A549 (cell line): ENCODE measurements at regions not wholly inside any gene's neighbourhood (a gene's known extent, or its start where the extent isn't known, plus 50 kb on each side); places are given as distances from the start of the nearest gene placed in this dataset.

Experiments
- ATAC-seq, 2 experiments: fragments of 200-7000 bp in 1 of 2; fragments of >200 bp in 1 of 2; cut with Nextera tagmentation in 1 of 2; cut with Tn5 transposase in 1 of 2; 3 replicates each; pipeline versions ENCODE4 v1.8.0 to v1.9.1; 2018 to 2020; ENCODE audit warnings: mild to moderate bottlenecking in 1 of 2, moderate library complexity in 1 of 2
- CTCF ChIA-PET: fragments of 300-600 bp; sonication (Branson Sonifier 250); formaldehyde crosslinking; extraction: SDS; loops from one replicate; lab custom pipeline; 2021; ENCODE audit warnings: antibody characterized with exemption, inconsistent platforms; lab: Yijun Ruan, JAX
- POLR2A ChIA-PET: fragments of 350-600 bp; formaldehyde crosslinking; extraction: SDS; loops from one replicate; lab custom pipeline; 2021; ENCODE audit warnings: antibody characterized with exemption, inconsistent platforms; lab: Yijun Ruan, JAX
- DNase-seq, 2 experiments: peaks; one replicate each; pipeline versions ENCODE4 v3.0.0 to v3.0.0-alpha.2; 2011 to 2016; ENCODE audit warnings: low read depth in 1 of 2, low spot score in 1 of 2
- FAIRE-seq: peaks from 2 replicates; lab custom pipeline; 2011; peaks lifted over from hg19 to GRCh38; lab: Jason Lieb, UNC
- H3K27ac ChIP-seq, 2 experiments: fragments of >200 bp; sonication (Bioruptor Twin); formaldehyde crosslinking; 3 replicates each; pipeline ENCODE4 v1.5.1; 2016 to 2017
- H3K4me1 ChIP-seq: fragments of >200 bp; sonication (Bioruptor Twin); formaldehyde crosslinking; 3 replicates; pipeline ENCODE4 v1.6.1; 2016
- H3K4me2 ChIP-seq: fragments of >200 bp; sonication (Bioruptor Twin); formaldehyde crosslinking; 3 replicates; pipeline ENCODE4 v1.6.1; 2016
- H3K4me3 ChIP-seq: fragments of >200 bp; sonication (Bioruptor Twin); formaldehyde crosslinking; 3 replicates; pipeline ENCODE4 v1.5.1; 2016
- H3K9me3 ChIP-seq: fragments of >200 bp; sonication (Bioruptor Twin); formaldehyde crosslinking; 3 replicates; pipeline ENCODE4 v1.6.1; 2016
- ATOH8 ChIP-seq: fragments of 250-450 bp; sonication (Bioruptor Pico); IDR thresholded peaks from 2 replicates; pipeline ENCODE4 v1.5.0; 2020; ENCODE audit warnings: low read depth, mild to moderate bottlenecking, moderate library complexity
- CHD2 ChIP-seq: fragments of 150-350 bp; IDR thresholded peaks from 2 replicates; pipeline ENCODE4 v1.6.1; 2014; ENCODE audit warnings: low read length; ENCODE audit not compliant: partially characterized antibody
- CHD4 ChIP-seq: fragments of 200-600 bp; sonication (generic); IDR thresholded peaks from 2 replicates; pipeline ENCODE4 v1.6.1; 2016; ENCODE audit warnings: antibody characterized with exemption, mild to moderate bottlenecking, borderline replicate concordance
- GATA3 ChIP-seq: IDR thresholded peaks from 2 replicates; pipeline ENCODE4 v1.6.1; 2012; ENCODE audit warnings: borderline replicate concordance
- HOXA7 ChIP-seq: fragments of 250-450 bp; sonication (Bioruptor Pico); IDR thresholded peaks from 2 replicates; pipeline ENCODE4 v1.5.0; 2020; ENCODE audit warnings: mild to moderate bottlenecking, moderate library complexity
- HOXB13 ChIP-seq: fragments of 250-450 bp; sonication (Bioruptor Pico); IDR thresholded peaks from 2 replicates; pipeline ENCODE4 v1.5.0; 2020; ENCODE audit warnings: low read depth, mild to moderate bottlenecking, moderate library complexity
- JUNB ChIP-seq: fragments of >200 bp; sonication (Bioruptor Twin); formaldehyde crosslinking; IDR thresholded peaks from 2 replicates; pipeline ENCODE4 v1.6.1; 2016
- KDM1A ChIP-seq: fragments of 200-600 bp; sonication (generic); IDR thresholded peaks from 2 replicates; pipeline ENCODE4 v1.6.1; 2016; ENCODE audit warnings: low read depth, mild to moderate bottlenecking
- KDM5A ChIP-seq: fragments of 200-600 bp; sonication (generic); IDR thresholded peaks from 2 replicates; pipeline ENCODE4 v1.6.1; 2016; ENCODE audit warnings: antibody characterized with exemption, mild to moderate bottlenecking
- MAFK ChIP-seq: fragments of 450-650 bp; IDR thresholded peaks from 2 replicates; pipeline ENCODE4 v1.6.1; 2014; ENCODE audit not compliant: partially characterized antibody
- MAZ ChIP-seq: fragments of 150-350 bp; IDR thresholded peaks from 2 replicates; pipeline ENCODE4 v1.6.1; 2014; ENCODE audit warnings: antibody characterized with exemption, low read depth, low read length, borderline replicate concordance
- PBX3 ChIP-seq: IDR thresholded peaks from 2 replicates; pipeline ENCODE4 v1.6.1; 2012
- POLR2A ChIP-seq: IDR thresholded peaks from 2 replicates; pipeline ENCODE4 v1.6.1; 2012; ENCODE audit warnings: mild to moderate bottlenecking, low read length
- POLR2AphosphoS2 ChIP-seq: conservative IDR thresholded peaks from 2 replicates; pipeline ENCODE4 v1.6.1; 2012; ENCODE audit warnings: low read length, improper control_type of control experiment, inconsistent platforms
- RAD21 ChIP-seq, 2 experiments: fragments of >200 bp in 1 of 2; sonication (Bioruptor Twin) in 1 of 2; formaldehyde crosslinking in 1 of 2; IDR thresholded peaks in 1 of 2; conservative IDR thresholded peaks in 1 of 2; 2 replicates in 1 of 2; 3 replicates in 1 of 2; pipeline ENCODE4 v1.6.1; 2012 to 2018; ENCODE audit warnings: inconsistent platforms in 1 of 2
- RCOR1 ChIP-seq: fragments of 150-350 bp; IDR thresholded peaks from 2 replicates; pipeline ENCODE4 v1.6.1; 2014; ENCODE audit warnings: antibody characterized with exemption, low read length, low read depth
- RFX5 ChIP-seq: fragments of 450-650 bp; IDR thresholded peaks from 2 replicates; pipeline ENCODE4 v1.7.1; 2014; ENCODE audit warnings: antibody characterized with exemption, mild to moderate bottlenecking, moderate library complexity
- SREBF2 ChIP-seq: fragments of 450-650 bp; IDR thresholded peaks from 2 replicates; pipeline ENCODE4 v1.6.1; 2014; ENCODE audit warnings: mild to moderate bottlenecking, moderate library complexity
- ZSCAN20 ChIP-seq: fragments of 250-450 bp; sonication (Bioruptor Pico); IDR thresholded peaks from 2 replicates; pipeline ENCODE4 v1.8.0; 2022; ENCODE audit warnings: mild to moderate bottlenecking, moderate library complexity
- WGBS: methylation state at CpG from one replicate; pipeline ENCODE4 v1.1.6; 2017; ENCODE audit errors: missing lambda C conversion rate; 5-methylcytosine and 5-hydroxymethylcytosine counted together
- TF ChIP-seq, protein P1 (sequence below): fragments of >200 bp; sonication (Bioruptor Twin); formaldehyde crosslinking; IDR thresholded peaks from 3 replicates; pipeline ENCODE4 v1.5.1; 2016
- TF ChIP-seq, protein P2 (sequence below): fragments of 150-350 bp; IDR thresholded peaks from 2 replicates; pipeline ENCODE4 v1.6.1; 2014; ENCODE audit warnings: low read depth, mild to moderate bottlenecking, low read length

GRCh38 chr11:35886759-35887158, 57.1 kb upstream of the LDLRAD3 start (continued):
- no peak for TF ChIP-seq CHD4
- TF ChIP-seq JUNB = no peak
- TF ChIP-seq POLR2A = no peak
- no peak for TF ChIP-seq HOXA7 (CRISPR knock-in tag)

DNA sequence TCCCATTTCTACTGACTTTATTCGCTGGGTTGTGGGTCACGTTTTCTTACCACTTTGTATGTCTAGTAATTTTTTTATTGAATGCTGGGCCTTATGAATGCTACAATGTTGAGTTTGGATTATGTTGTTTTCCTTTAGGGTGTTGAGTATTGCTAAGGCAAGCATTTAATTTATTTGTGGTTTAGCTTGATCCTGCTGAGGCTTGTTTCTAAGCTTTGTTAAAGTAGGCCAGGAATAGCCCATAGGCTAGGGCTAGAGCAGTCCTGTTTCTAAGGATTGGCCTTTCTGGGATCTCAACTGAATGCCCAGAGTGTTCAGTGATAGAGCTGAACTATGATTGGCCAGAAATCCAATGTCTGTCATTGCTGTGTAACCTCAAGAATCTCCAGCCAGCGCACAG, 56.1 kb upstream of the LDLRAD3 start:
- Histone ChIP-seq H3K4me1 (no peaks in the 10 kb centered on the region), H3K4me3 (no peak overlapping the region), H3K4me2 (no peak overlapping the region), H3K9me3 (no peaks in the 10 kb centered on the region), H3K27ac (no peak overlapping the region)
- DNase-seq (no peak), FAIRE-seq (no peak), ATAC-seq (no peak)
- TF ChIP-seq HOXB13 (CRISPR knock-in tag) (no peak), MAFK (peak; percentile 5)
- ChIA-PET CTCF (interaction anchor here (2.0 kb wide), 1 partner anchor 19 kb away, joined by 5 read pairs; no protein-coding TSS in a partner anchor), POLR2A (no interaction called here)
- 17% methylated on average over 3 of the region's 3 CpGs for WGBS

- Histone ChIP-seq H3K27ac (no peak overlapping the region), H3K9me3 (no peaks in the 10 kb centered on the region), H3K4me1 (no peaks in the 10 kb centered on the region), H3K4me2 (no peak overlapping the region), H3K4me3 (no peak overlapping the region)
- DNase-seq (no peak), FAIRE-seq (no peak), ATAC-seq (no peak)
- ChIA-PET POLR2A (no interaction called here), CTCF (interaction anchor here (0.9 to 2.0 kb wide), 2 partner anchors 20 to 67 kb away, joined by 4 to 5 read pairs; no protein-coding TSS in a partner anchor)
- WGBS = 58% methylated on average over 3 of the region's 3 CpGs
- TF ChIP-seq SREBF2 (no peak), MAZ (no peak), RAD21 (conservative IDR thresholded peaks at IDR 0.05 in 1 of 2, IDR thresholded peaks at IDR 0.05 in 1 of 2) (no peak), MAFK (no peak), KDM1A (no peak), GATA3 (no peak), ATOH8 (CRISPR knock-in tag) (no peak), RFX5 (no peak), POLR2AphosphoS2 (no peak), KDM5A (no peak)
- TF ChIP-seq, protein P1, sequence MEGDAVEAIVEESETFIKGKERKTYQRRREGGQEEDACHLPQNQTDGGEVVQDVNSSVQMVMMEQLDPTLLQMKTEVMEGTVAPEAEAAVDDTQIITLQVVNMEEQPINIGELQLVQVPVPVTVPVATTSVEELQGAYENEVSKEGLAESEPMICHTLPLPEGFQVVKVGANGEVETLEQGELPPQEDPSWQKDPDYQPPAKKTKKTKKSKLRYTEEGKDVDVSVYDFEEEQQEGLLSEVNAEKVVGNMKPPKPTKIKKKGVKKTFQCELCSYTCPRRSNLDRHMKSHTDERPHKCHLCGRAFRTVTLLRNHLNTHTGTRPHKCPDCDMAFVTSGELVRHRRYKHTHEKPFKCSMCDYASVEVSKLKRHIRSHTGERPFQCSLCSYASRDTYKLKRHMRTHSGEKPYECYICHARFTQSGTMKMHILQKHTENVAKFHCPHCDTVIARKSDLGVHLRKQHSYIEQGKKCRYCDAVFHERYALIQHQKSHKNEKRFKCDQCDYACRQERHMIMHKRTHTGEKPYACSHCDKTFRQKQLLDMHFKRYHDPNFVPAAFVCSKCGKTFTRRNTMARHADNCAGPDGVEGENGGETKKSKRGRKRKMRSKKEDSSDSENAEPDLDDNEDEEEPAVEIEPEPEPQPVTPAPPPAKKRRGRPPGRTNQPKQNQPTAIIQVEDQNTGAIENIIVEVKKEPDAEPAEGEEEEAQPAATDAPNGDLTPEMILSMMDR = no peak
- TF ChIP-seq, protein P2, sequence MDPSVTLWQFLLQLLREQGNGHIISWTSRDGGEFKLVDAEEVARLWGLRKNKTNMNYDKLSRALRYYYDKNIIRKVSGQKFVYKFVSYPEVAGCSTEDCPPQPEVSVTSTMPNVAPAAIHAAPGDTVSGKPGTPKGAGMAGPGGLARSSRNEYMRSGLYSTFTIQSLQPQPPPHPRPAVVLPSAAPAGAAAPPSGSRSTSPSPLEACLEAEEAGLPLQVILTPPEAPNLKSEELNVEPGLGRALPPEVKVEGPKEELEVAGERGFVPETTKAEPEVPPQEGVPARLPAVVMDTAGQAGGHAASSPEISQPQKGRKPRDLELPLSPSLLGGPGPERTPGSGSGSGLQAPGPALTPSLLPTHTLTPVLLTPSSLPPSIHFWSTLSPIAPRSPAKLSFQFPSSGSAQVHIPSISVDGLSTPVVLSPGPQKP = no peak
These were observed 54.9 kb upstream of the LDLRAD3 start for GRCh38 chr11:35888961-35889360.

DNA sequence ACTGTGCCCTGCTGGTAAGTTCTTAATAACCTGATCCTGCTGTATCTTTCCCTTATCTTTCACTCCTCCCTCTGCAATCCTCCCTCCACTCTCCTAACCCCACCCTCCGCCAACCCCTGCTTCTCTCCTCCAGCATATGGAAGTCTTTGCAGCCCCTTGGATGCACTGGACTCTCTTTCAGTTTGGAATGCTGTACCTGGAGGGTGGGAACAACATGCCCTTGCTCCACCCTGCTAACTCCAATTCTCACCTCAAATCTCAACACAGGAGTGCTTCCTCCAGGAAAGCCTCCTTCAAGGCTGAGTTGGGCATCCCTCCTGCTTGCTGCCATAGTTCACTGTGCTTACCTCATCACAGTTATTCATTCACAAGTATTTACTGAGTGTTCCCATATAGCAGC, 52.8 kb upstream of the LDLRAD3 start:
- no peak for FAIRE-seq
- no peak for TF ChIP-seq SREBF2
- TF ChIP-seq ZSCAN20 (CRISPR knock-in tag) = no peak
- TF ChIP-seq GATA3 = no peak
- TF ChIP-seq PBX3 = no peak
- TF ChIP-seq CHD2 = no peak
- TF ChIP-seq RCOR1 = no peak
- H3K4me2 ChIP-seq = no peak overlapping the region
- H3K27ac ChIP-seq = no peak overlapping the region
- no peaks in the 10 kb centered on the region for H3K4me1 ChIP-seq
- ATAC-seq = no peak
- CTCF ChIA-PET = no interaction called here
- no peak for DNase-seq
- POLR2A ChIA-PET = no interaction called here
- no peaks in the 10 kb centered on the region for H3K9me3 ChIP-seq
- 38% methylated on average over 1 of the region's 1 CpG for WGBS
- no peak overlapping the region for H3K4me3 ChIP-seq
